A673 (cell line): ENCODE measurements at regions not wholly inside any gene's neighbourhood (a gene's known extent, or its start where the extent isn't known, plus 50 kb on each side); places are given as distances from the start of the nearest gene placed in this dataset.

Source experiments
- EZH2 ChIP-seq: fragments of 200-600 bp; sonication (generic); IDR thresholded peaks from 2 replicates; pipeline ENCODE4 v1.6.1; 2017; ENCODE audit warnings: borderline replicate concordance, low read depth, mild to moderate bottlenecking, mixed read lengths, antibody characterized with exemption, low read length; ENCODE audit not compliant: poor library complexity, severe bottlenecking
- TF ChIP-seq, protein P1 (sequence below): fragments of 300-800, 200-600 bp; sonication (generic); conservative IDR thresholded peaks from 2 replicates; pipeline ENCODE4 v1.5.1; 2017; ENCODE audit warnings: low read depth, mild to moderate bottlenecking, antibody characterized with exemption, low read length, moderate library complexity, mixed read lengths

- TF ChIP-seq, protein P1, sequence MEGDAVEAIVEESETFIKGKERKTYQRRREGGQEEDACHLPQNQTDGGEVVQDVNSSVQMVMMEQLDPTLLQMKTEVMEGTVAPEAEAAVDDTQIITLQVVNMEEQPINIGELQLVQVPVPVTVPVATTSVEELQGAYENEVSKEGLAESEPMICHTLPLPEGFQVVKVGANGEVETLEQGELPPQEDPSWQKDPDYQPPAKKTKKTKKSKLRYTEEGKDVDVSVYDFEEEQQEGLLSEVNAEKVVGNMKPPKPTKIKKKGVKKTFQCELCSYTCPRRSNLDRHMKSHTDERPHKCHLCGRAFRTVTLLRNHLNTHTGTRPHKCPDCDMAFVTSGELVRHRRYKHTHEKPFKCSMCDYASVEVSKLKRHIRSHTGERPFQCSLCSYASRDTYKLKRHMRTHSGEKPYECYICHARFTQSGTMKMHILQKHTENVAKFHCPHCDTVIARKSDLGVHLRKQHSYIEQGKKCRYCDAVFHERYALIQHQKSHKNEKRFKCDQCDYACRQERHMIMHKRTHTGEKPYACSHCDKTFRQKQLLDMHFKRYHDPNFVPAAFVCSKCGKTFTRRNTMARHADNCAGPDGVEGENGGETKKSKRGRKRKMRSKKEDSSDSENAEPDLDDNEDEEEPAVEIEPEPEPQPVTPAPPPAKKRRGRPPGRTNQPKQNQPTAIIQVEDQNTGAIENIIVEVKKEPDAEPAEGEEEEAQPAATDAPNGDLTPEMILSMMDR, result no peak
- TF ChIP-seq EZH2, result no peak
Measured at GRCh38 chr4:110798687-110799086, 175.8 kb upstream of the PITX2 start.
